PC-3 (cell line): ENCODE measurements at regions not wholly inside any gene's neighbourhood (a gene's known extent, or its start where the extent isn't known, plus 50 kb on each side); places are given as distances from the start of the nearest gene placed in this dataset.

Experiments used
- CTCF ChIP-seq: fragments of 300-600 bp; sonication (generic); conservative IDR thresholded peaks from 2 replicates; pipeline ENCODE4 v1.5.1; 2017; ENCODE audit warnings: antibody characterized with exemption, low read depth, mild to moderate bottlenecking, low read length
- EZH2 ChIP-seq: fragments of 300-600 bp; sonication (generic); IDR thresholded peaks from one replicate; pipeline ENCODE4 v1.6.1; 2017; ENCODE audit warnings: antibody characterized with exemption, mild to moderate bottlenecking, low read length; ENCODE audit not compliant: unreplicated experiment

GRCh38 chr16:55398762-55399161, 74.8 kb downstream of the IRX6 start:
- TF ChIP-seq CTCF = no peak
- no peak for TF ChIP-seq EZH2
